GM18508 (cell line): ENCODE measurements at regions not wholly inside any gene's neighbourhood (a gene's known extent, or its start where the extent isn't known, plus 50 kb on each side); places are given as distances from the start of the nearest gene placed in this dataset.

Source experiments
- ATAC-seq: cut with Tn5 transposase; IDR thresholded peaks from one replicate; pipeline ENCODE4 v1.9.1; 2021; ENCODE audit warnings: moderate number of reproducible peaks; ENCODE audit not compliant: insufficient read depth, unreplicated experiment

DNA sequence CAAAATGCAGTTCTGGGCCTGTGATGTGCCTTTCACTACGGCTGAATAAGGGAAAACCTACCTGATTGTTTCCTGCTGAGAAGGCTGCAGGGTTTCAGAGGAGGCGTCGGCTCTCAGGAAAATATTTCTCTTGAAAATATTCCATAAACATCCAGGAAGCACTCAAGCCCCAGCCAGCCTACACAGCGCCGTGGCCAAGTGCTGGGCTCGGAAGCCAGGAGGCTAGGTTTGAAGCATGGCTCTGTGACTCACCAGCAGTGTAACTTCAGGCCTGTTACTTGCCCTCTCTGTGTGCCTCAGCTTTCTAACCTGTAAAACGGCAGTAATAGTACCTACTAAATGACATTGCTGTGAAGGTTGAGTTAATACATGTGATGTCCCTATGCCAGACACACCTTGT is 399.1 kb downstream of the GATA3 start:
- ATAC-seq = no peak

DNA sequence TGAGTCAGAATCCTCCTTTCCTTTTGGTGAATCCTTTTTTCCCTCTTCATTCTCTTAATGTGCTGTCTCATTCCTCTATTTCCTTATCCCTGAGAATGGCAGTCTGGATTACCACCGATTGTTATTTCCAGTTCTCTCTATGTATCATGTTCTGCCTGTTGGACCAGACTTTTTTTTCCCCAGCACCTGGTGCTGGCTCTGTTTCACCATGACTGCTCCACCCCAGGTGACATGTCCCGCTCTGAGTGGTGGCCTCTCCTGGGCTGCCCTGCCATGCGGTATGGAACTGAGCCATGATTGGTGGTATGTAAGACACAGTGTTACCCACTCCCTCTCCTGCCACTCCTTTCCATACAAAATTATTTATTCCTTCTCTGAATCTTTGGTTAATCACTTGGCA is 399.9 kb downstream of the GATA3 start:
- ATAC-seq = no peak

- no peak for ATAC-seq
These were observed 400.7 kb downstream of the GATA3 start for GRCh38 chr10:8455181-8455580.

DNA sequence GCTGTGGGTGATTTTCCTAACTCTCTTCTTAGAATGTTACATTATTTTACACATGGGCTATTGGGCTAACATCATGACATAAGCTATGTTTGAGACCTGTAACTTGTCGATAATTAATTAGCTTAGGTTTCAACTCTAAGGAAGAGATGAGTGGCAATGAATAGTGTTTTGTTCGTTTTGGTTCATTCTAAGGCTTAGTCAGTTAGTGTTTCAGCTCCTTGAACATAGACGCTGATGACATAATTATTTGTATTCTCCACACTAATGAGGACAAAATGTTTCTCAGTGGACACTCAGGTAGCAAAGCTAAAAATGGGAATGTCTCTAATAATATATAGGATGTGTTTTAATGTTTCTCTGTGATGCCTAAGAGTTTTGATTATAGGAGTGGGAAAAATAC is 401.9 kb downstream of the GATA3 start:
- ATAC-seq = no peak

DNA sequence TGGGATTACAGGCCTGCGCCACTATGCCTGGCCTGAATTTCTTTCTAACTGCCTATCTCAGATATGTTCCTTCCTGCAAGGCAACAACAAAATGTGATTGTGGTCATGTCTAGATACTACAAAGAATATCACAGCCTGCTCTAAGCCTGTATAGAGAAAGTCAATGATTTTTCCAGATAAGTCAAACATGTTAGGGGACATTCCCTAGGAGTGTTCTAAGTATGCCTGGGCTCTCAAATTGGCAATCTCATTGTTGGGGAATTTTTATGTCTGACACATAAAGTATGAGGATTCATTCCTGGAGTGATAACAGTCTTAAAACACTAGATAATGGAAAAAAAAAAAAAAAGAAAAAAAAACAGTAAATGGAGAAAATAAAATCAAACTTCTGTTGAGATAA is 406.1 kb downstream of the GATA3 start:
- no peak for ATAC-seq

DNA sequence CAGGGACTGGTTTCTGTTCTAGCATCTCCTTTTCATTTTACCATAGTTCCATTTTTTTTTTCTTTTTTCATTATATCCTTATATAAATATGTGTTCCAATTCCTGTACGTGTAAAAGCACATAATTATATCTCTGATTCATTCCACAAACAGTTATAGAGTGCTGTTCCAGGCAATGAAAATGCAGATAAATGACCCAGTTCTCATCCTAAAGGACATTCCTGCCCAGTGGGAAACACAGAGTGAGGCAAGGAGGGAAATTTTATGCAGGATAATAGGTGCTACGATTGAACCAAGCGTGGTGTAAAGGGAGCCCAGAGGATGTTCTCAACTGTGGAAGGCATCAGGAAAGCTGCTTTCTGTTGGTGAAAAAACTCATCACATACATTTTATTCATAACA is 408.1 kb downstream of the GATA3 start:
- no peak for ATAC-seq

DNA sequence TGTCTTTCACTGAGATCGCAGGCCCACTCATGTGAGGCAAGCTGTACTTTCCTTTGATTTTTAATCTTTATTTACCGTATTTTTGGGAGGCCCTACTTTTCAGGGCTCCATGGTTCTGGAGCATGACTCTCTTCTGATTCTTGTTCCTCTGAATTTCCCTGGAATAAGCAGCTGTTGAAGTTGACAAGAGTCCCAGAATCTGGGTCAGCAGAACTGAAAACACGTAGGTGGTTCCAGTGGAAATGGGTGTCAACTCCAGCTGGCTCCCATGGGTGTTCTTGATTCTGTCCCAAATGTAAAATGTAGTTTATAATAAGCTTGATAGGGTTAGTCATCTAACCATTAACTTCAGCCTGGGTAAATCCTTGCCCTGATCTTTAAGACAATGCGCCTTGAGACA is 409.4 kb downstream of the GATA3 start:
- ATAC-seq = no peak

DNA sequence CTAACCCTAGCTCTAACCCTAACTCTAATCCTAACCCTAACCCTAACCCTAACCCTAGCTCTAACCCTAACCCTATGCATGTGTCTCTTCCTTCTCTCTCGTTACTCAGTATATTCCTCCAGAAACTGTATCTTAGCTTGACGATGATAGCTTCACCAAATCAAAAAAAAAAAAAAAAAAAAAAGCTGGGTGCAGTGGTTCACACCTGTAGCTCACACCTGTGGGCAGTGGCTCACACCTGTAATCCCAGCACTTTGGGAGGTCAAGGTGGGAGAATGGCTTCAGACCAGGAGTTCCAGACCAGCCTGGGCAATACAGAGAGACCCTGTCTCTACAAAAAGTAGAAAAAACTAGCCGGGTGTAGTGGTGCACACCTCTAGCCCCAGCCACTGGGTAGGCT is 414.0 kb downstream of the GATA3 start:
- ATAC-seq = no peak

DNA sequence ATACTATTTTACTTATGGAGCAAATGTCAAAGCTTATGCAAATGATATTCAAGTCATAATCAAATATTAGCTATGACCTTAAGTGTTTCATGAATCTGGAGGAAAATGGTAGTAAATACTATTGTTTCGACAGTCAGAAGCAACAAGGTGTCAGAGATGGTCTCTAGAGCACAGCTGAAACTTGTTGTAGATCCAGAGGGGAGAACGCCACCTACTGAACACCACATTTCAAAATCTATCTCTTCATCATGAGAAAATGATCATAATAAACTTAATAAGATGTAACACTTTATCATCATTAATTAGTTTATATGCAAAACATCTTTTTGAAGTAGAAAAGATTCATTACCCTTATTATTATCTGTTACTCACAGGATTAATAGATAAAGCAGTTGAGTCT is 418.7 kb downstream of the GATA3 start:
- no peak for ATAC-seq

- ATAC-seq = no peak
These were observed 422.8 kb downstream of the GATA3 start for GRCh38 chr10:8477300-8477699.

DNA sequence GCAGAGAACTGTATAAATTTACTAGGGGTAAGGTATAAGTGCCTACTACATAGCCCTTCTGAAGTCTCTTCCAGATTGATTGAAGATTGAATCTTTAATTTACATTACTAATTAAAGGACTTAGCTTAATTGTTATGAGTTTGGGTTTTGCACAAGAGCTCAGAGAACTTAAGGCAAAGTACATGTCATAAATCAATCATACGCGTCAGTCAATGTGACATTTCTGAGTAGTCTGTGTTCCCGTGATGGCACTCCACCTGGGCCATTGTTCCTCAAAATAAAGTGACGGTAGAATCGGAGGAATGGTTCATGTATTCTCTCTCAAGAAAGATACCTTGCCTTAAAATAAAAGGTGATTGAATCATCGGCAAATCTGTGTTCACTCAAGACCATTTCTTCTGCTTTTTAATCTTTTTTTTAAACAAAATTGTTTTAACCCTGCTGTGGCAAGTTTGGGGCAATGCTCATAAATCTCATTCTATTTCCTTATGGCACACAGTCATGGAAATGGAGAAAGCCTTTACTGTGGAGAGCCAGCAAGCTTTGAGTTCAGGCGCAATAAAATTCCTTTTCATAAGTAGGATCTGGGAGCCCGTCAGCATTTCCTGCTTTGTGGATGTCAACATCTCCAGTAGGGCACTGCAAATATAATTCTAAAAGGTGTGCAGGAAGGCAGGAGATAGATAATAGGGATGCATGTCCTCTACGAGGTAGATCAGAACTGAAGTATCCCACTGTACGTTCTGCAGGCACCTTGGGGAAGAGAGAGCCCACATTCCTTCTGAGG is 427.4 kb downstream of the GATA3 start:
- ATAC-seq = no peak

GRCh38 chr10:8485032-8485431 is 430.5 kb downstream of the GATA3 start:
- no peak for ATAC-seq

DNA sequence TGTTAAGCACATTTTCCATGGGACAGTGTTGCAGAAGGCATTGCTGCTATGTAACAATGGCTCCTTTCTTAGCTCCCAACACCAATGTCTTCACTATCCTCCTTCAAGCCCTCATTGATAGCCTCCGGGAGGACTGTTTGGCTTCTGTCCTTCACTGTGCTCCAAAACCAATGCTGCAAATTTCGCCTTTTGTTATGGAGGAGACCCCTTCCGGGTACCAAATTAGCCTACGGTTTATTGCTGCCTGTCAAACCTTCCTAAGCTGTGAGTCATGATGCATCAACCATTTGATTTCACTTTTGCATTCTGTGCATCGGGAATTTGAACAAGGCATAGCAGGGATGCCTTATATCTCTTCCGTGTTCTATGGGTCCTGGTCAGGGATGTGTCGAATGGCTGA is 432.9 kb downstream of the GATA3 start:
- no peak for ATAC-seq

DNA sequence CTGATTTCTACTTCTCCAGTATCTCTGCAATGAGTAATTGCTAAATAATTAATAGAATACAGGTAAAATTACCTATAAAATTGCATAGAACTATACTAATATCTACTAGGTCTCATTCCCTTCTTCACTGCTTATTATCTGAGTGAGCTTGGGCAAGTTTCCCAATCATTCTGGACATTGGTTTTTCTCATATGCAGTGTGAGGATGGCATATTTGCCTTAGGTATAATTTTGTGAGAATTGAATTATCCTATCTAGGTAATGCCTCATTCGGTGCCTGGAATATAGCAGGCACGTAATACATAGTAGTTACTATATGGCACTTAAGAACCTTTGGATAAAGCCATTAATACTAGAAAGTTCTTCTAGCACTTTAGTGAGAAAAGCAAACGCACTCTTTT is 434.7 kb downstream of the GATA3 start:
- ATAC-seq = no peak

GRCh38 chr10:8489823-8490222 is 435.3 kb downstream of the GATA3 start:
- ATAC-seq = no peak

GRCh38 chr10:8498290-8498689 is 443.8 kb downstream of the GATA3 start:
- no peak for ATAC-seq

- no peak for ATAC-seq
These were observed 444.4 kb downstream of the GATA3 start for GRCh38 chr10:8498881-8499280.

- no peak for ATAC-seq
These were observed 444.8 kb downstream of the GATA3 start for GRCh38 chr10:8499312-8499711.

GRCh38 chr10:8499752-8500390 is 445.4 kb downstream of the GATA3 start:
- ATAC-seq = no peak

- no peak for ATAC-seq
These were observed 448.1 kb downstream of the GATA3 start for GRCh38 chr10:8502573-8502972.

DNA sequence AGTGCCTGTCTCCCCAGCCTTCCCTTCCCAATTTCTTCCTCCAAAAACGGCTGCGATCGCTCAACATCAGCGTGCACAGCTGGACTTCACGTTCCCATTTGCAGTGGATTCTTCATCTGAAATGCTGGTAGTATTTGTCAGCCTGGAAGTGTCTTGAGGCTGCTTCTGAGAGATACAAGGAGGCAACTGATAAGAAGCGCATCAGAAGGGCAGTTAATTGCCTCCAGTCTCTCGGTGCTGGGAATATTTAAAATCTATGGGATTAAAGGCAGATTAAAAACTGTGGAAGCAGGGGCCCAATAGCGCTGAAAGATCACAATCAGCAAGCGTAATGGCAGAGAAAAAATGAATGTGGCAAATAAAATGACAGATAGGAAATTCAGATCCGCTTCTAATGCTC is 450.0 kb downstream of the GATA3 start:
- no peak for ATAC-seq

GRCh38 chr10:8507156-8507555 is 452.7 kb downstream of the GATA3 start:
- ATAC-seq = no peak
